ENCODE measurements at regions not wholly inside any gene's neighbourhood (a gene's known extent, or its start where the extent isn't known, plus 50 kb on each side); places are given as distances from the start of the nearest gene placed in this dataset.

- peaks cover 13% of the 10 kb centered on the region for H3K4me1 Mint-ChIP-seq (ENCODE audit: low read depth)
- no peak overlapping the region for H3K27ac Mint-ChIP-seq (ENCODE audit: unreplicated experiment)
- no peak overlapping the region for H3K4me3 Mint-ChIP-seq (ENCODE audit: unreplicated experiment)
- H3K9me3 Mint-ChIP-seq (ENCODE audit: low read depth): no peaks in the 10 kb centered on the region
- TF ChIP-seq CTCF (IDR thresholded peaks at IDR 0.05): no peak
- no peaks in the 10 kb centered on the region for H3K36me3 Mint-ChIP-seq (ENCODE audit: low read depth)
- no peak for DNase-seq (ENCODE audit: low spot score)
- no peaks in the 10 kb centered on the region for H3K27me3 Mint-ChIP-seq (ENCODE audit: low read depth)
These were observed 133.0 kb upstream of the PLCB4 start for GRCh38 chr20:8935878-8936277.

GRCh38 chr20:8938532-8938931, 130.4 kb upstream of the PLCB4 start:
- Mint-ChIP-seq H3K4me1 (ENCODE audit: low read depth) (no peaks in the 10 kb centered on the region), H3K27ac (ENCODE audit: unreplicated experiment) (no peak overlapping the region), H3K9me3 (ENCODE audit: low read depth) (no peaks in the 10 kb centered on the region), H3K27me3 (ENCODE audit: low read depth) (no peaks in the 10 kb centered on the region), H3K4me3 (ENCODE audit: unreplicated experiment) (no peak overlapping the region), H3K36me3 (ENCODE audit: low read depth) (no peaks in the 10 kb centered on the region)
- no peak for TF ChIP-seq CTCF (IDR thresholded peaks at IDR 0.05)
- no peak for DNase-seq (ENCODE audit: low spot score)

- Mint-ChIP-seq H3K9me3 (ENCODE audit: low read depth) (no peaks in the 10 kb centered on the region), H3K27ac (ENCODE audit: unreplicated experiment) (no peak overlapping the region), H3K4me3 (ENCODE audit: unreplicated experiment) (no peak overlapping the region), H3K27me3 (ENCODE audit: low read depth) (no peaks in the 10 kb centered on the region), H3K4me1 (ENCODE audit: low read depth) (no peaks in the 10 kb centered on the region), H3K36me3 (ENCODE audit: low read depth) (no peaks in the 10 kb centered on the region)
- no peak for DNase-seq (ENCODE audit: low spot score)
- no peak for TF ChIP-seq CTCF (IDR thresholded peaks at IDR 0.05)
These were observed 128.6 kb upstream of the PLCB4 start for GRCh38 chr20:8940326-8940725.

- no peaks in the 10 kb centered on the region for H3K27me3 Mint-ChIP-seq (ENCODE audit: low read depth)
- no peak for DNase-seq (ENCODE audit: low spot score)
- H3K4me1 Mint-ChIP-seq (ENCODE audit: low read depth): no peaks in the 10 kb centered on the region
- no peaks in the 10 kb centered on the region for H3K36me3 Mint-ChIP-seq (ENCODE audit: low read depth)
- no peak overlapping the region for H3K27ac Mint-ChIP-seq (ENCODE audit: unreplicated experiment)
- H3K4me3 Mint-ChIP-seq (ENCODE audit: unreplicated experiment): no peak overlapping the region
- no peaks in the 10 kb centered on the region for H3K9me3 Mint-ChIP-seq (ENCODE audit: low read depth)
- TF ChIP-seq CTCF (IDR thresholded peaks at IDR 0.05): no peak
These were observed 125.3 kb upstream of the PLCB4 start for GRCh38 chr20:8943631-8944030.

GRCh38 chr20:8946036-8946940, 122.6 kb upstream of the PLCB4 start:
- TF ChIP-seq CTCF (IDR thresholded peaks at IDR 0.05): no peak
- Mint-ChIP-seq H3K4me1 (ENCODE audit: low read depth) (no peaks in the 10 kb centered on the region), H3K9me3 (ENCODE audit: low read depth) (no peaks in the 10 kb centered on the region), H3K27ac (ENCODE audit: unreplicated experiment) (no peak overlapping the region), H3K4me3 (ENCODE audit: unreplicated experiment) (no peak overlapping the region), H3K36me3 (ENCODE audit: low read depth) (no peaks in the 10 kb centered on the region), H3K27me3 (ENCODE audit: low read depth) (no peaks in the 10 kb centered on the region)
- DNase-seq (ENCODE audit: low spot score): no peak
